ENCODE measurements at regions not wholly inside any gene's neighbourhood (a gene's known extent, or its start where the extent isn't known, plus 50 kb on each side); places are given as distances from the start of the nearest gene placed in this dataset.
"Not testable (repeated sequence)": the region's sequence is repeated elsewhere in the genome, so short reads cannot be mapped to it uniquely, and the experiment has no call there.

- not testable (repeated sequence) for DNase-seq (ENCODE audit: low read depth in 2 of 2)
Measured at GRCh38 chr3:14272959-14273560, 94.4 kb downstream of the LSM3 start.

- DNase-seq (ENCODE audit: low read depth in 2 of 2) = no peak
Measured at GRCh38 chr3:14273901-14274611, 95.4 kb downstream of the LSM3 start.

- no peak for DNase-seq (ENCODE audit: low read depth in 2 of 2)
Measured at GRCh38 chr3:14274612-14274936, 96.0 kb downstream of the LSM3 start.

- DNase-seq (ENCODE audit: low read depth in 2 of 2) = no peak
Measured at GRCh38 chr3:14274999-14275961, 96.7 kb downstream of the LSM3 start.

GRCh38 chr3:14275962-14276909 lies 97.6 kb downstream of the LSM3 start:
- DNase-seq (ENCODE audit: low read depth in 2 of 2) = no peak

GRCh38 chr3:14277557-14277956 lies 98.9 kb downstream of the LSM3 start:
- DNase-seq (ENCODE audit: low read depth in 2 of 2) = no peak

- DNase-seq (ENCODE audit: low read depth in 2 of 2) = no peak
Measured at GRCh38 chr3:14278265-14278798, 99.7 kb downstream of the LSM3 start.

GRCh38 chr3:14278799-14279625 lies 100.4 kb downstream of the LSM3 start:
- DNase-seq (ENCODE audit: low read depth in 2 of 2) = no peak

GRCh38 chr3:14279626-14280061 lies 101.0 kb downstream of the LSM3 start:
- DNase-seq (ENCODE audit: low read depth in 2 of 2) = no peak

GRCh38 chr3:14280326-14280725 lies 101.7 kb downstream of the LSM3 start:
- DNase-seq (ENCODE audit: low read depth in 2 of 2) = no peak

GRCh38 chr3:14281053-14281452 lies 102.4 kb downstream of the LSM3 start:
- no peak for DNase-seq (ENCODE audit: low read depth in 2 of 2)

GRCh38 chr3:14282001-14282705 lies 103.5 kb downstream of the LSM3 start:
- DNase-seq (ENCODE audit: low read depth in 2 of 2) = no peak

- no peak for DNase-seq (ENCODE audit: low read depth in 2 of 2)
Measured at GRCh38 chr3:14282706-14283075, 104.1 kb downstream of the LSM3 start.

- no peak for DNase-seq (ENCODE audit: low read depth in 2 of 2)
Measured at GRCh38 chr3:14283092-14283812, 104.6 kb downstream of the LSM3 start.

- DNase-seq (ENCODE audit: low read depth in 2 of 2) = no peak
Measured at GRCh38 chr3:14283813-14284438, 105.3 kb downstream of the LSM3 start.

GRCh38 chr3:14284694-14285547 lies 106.3 kb downstream of the LSM3 start:
- no peak for DNase-seq (ENCODE audit: low read depth in 2 of 2)

- DNase-seq (ENCODE audit: low read depth in 2 of 2) = no peak
Measured at GRCh38 chr3:14285548-14285925, 106.9 kb downstream of the LSM3 start.
